ENCODE measurements at regions not wholly inside any gene's neighbourhood (a gene's known extent, or its start where the extent isn't known, plus 50 kb on each side); places are given as distances from the start of the nearest gene placed in this dataset.

DNA sequence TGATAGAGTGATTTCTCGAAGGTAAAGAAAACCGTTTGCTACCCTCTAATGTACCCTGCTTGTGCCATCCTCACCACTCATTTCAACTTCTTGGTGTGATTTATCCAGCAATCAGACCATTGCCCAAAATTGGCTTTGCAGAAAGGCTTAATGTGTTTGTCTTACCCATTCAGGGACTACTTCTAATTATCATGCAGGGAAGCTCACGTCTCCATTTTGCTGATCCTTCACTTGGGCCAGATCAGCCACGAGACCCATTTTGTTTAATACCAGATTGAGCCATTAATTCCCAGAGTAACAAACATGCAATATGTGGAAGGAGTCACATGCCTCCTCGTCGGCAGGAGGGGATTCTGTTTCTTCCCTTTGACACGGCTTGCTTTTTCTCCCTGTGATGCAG lies 51.1 kb upstream of the CRY1 start:
- Mint-ChIP-seq H3K27me3 (ENCODE audit: insufficient read depth) (peaks cover 3% of the 10 kb centered on the region; the same call in 1 of the 2 replicates), H3K4me1 (ENCODE audit: low read depth) (peaks cover 7% of the 10 kb centered on the region; the same call in 1 of the 2 replicates), H3K36me3 (ENCODE audit: low read depth) (no peaks in the 10 kb centered on the region), H3K9me3 (peaks cover 7% of the 10 kb centered on the region; the same call in 1 of the 2 replicates), H3K4me3 (no peak overlapping the region), H3K27ac (no peak overlapping the region)
- no peak for DNase-seq
- TF ChIP-seq, protein P1, sequence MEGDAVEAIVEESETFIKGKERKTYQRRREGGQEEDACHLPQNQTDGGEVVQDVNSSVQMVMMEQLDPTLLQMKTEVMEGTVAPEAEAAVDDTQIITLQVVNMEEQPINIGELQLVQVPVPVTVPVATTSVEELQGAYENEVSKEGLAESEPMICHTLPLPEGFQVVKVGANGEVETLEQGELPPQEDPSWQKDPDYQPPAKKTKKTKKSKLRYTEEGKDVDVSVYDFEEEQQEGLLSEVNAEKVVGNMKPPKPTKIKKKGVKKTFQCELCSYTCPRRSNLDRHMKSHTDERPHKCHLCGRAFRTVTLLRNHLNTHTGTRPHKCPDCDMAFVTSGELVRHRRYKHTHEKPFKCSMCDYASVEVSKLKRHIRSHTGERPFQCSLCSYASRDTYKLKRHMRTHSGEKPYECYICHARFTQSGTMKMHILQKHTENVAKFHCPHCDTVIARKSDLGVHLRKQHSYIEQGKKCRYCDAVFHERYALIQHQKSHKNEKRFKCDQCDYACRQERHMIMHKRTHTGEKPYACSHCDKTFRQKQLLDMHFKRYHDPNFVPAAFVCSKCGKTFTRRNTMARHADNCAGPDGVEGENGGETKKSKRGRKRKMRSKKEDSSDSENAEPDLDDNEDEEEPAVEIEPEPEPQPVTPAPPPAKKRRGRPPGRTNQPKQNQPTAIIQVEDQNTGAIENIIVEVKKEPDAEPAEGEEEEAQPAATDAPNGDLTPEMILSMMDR (IDR thresholded peaks at IDR 0.05): no peak

DNA sequence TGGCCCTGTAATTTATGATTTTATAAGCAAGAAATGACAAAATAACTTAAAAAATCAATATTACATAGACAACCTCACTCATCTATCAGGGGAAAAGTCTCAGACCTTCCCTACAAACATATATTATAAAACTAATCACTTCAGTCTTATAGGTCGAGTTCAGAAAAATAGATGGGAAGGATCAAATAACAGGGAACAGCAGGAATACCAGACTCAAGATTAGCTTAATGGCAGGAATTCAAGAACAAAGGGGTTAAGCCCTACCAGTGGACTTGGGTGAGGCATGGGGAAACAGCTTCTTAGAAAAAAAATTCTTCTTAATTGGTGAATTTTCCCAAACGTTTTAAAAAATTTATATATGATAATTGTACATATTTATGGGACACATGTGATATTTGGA lies 51.6 kb upstream of the CRY1 start:
- Mint-ChIP-seq H3K4me1 (ENCODE audit: low read depth) (peaks cover 7% of the 10 kb centered on the region; the same call in 1 of the 2 replicates), H3K27me3 (ENCODE audit: insufficient read depth) (peaks cover 3% of the 10 kb centered on the region; the same call in 1 of the 2 replicates), H3K4me3 (no peak overlapping the region), H3K36me3 (ENCODE audit: low read depth) (no peaks in the 10 kb centered on the region), H3K9me3 (peaks cover 7% of the 10 kb centered on the region; the same call in 1 of the 2 replicates), H3K27ac (no peak overlapping the region)
- DNase-seq: no peak
- TF ChIP-seq, protein P1 (IDR thresholded peaks at IDR 0.05): no peak

DNA sequence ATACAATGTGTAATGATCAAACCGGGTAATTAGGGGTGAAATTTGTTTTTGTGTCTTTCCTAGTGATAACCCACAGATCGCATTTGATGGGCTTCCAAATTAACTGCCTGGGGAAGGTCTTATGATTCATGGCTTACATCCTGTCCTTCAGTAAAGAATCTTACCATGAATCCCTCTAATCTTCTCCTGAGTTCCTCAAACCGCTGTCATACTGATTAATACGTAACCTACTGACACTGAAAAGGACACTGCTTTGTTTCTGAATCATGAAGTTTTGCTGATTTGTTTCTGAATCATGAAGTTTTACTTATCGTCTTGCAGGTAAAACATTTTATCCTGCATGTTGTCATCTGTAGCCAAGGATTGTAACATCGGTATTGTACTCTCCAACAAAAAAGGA lies 52.0 kb upstream of the CRY1 start:
- DNase-seq: no peak
- Mint-ChIP-seq H3K27me3 (ENCODE audit: insufficient read depth) (peaks cover 3% of the 10 kb centered on the region; the same call in 1 of the 2 replicates), H3K4me3 (no peak overlapping the region)

DNA sequence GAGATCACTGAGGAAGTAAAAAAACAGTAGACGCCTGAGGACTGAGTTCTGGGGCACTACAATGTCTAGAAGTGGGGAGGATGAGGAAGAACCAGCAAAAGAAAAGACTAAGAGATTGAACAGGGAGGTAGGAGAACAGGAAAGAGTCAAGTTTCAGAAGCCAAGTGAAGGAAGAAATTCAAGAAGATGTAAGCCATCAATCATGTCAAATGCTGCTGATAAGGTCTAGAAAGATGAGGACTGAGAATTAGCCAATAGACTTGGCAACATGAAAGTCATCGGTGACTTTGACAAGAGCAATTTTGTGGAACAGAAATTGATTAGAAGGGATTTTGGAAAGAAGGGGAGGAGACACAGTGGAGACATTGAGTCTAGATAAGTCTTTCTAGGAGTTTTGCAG lies 54.8 kb upstream of the CRY1 start:
- Mint-ChIP-seq H3K27me3 (ENCODE audit: insufficient read depth) (peaks cover 3% of the 10 kb centered on the region; the same call in 1 of the 2 replicates), H3K27ac (no peak overlapping the region), H3K9me3 (peaks cover 12% of the 10 kb centered on the region; the same call in 1 of the 2 replicates), H3K36me3 (ENCODE audit: low read depth) (no peaks in the 10 kb centered on the region), H3K4me3 (no peak overlapping the region), H3K4me1 (ENCODE audit: low read depth) (peaks cover 7% of the 10 kb centered on the region; the same call in 1 of the 2 replicates)
- no peak for DNase-seq
- TF ChIP-seq, protein P1 (IDR thresholded peaks at IDR 0.05): no peak

More for the DNA sequence above, 52.0 kb upstream of the CRY1 start:
- no peak overlapping the region for H3K27ac Mint-ChIP-seq
- peaks cover 7% of the 10 kb centered on the region; the same call in 1 of the 2 replicates for H3K4me1 Mint-ChIP-seq (ENCODE audit: low read depth)
- peaks cover 7% of the 10 kb centered on the region; the same call in 1 of the 2 replicates for H3K9me3 Mint-ChIP-seq
- H3K36me3 Mint-ChIP-seq (ENCODE audit: low read depth): no peaks in the 10 kb centered on the region
- TF ChIP-seq, protein P1 (IDR thresholded peaks at IDR 0.05): no peak

DNA sequence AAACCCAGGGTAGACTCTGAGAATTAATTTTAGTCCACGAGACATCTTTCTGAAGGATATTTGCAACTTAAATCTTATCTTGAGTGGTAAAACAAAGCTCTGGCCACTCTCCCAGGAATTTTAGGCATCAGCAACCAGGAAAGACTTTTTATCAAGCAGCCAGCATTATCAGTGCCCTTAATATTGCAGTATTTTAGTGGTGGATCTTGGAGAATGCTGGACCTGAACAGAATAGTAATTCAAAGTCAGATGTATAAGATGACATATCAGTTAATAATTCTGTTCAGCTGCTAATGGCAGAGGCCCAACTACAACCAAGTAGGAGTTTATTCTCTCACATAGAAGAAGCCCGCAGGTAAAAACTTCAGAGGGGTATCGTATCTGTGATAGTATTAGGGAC lies 59.0 kb upstream of the CRY1 start:
- DNase-seq: no peak
- Mint-ChIP-seq H3K4me3 (no peak overlapping the region), H3K36me3 (ENCODE audit: low read depth) (no peaks in the 10 kb centered on the region; the same call in 1 of the 2 replicates), H3K4me1 (ENCODE audit: low read depth) (no peaks in the 10 kb centered on the region), H3K27ac (no peak overlapping the region), H3K9me3 (peaks cover 22% of the 10 kb centered on the region), H3K27me3 (ENCODE audit: insufficient read depth) (peaks cover 3% of the 10 kb centered on the region; the same call in 1 of the 2 replicates)
- TF ChIP-seq, protein P1 (IDR thresholded peaks at IDR 0.05): no peak
